Muscle of arm (tissue), 1 donor: ENCODE measurements at regions not wholly inside any gene's neighbourhood (a gene's known extent, or its start where the extent isn't known, plus 50 kb on each side); places are given as distances from the start of the nearest gene placed in this dataset.
"Not testable (repeated sequence)": the region's sequence is repeated elsewhere in the genome, so short reads cannot be mapped to it uniquely, and the experiment has no call there.

Experiments used
- DNase-seq: peaks from one replicate; pipeline ENCODE4 v3.0.0-alpha.2; 2013

- DNase-seq, result no peak
Observed at GRCh38 chr2:133840761-133841160, 272.5 kb upstream of the NCKAP5 start.

- peak; percentile 78 for DNase-seq
Observed at GRCh38 chr2:133841900-133842299, 273.6 kb upstream of the NCKAP5 start.

GRCh38 chr2:133842446-133842845 is 274.2 kb upstream of the NCKAP5 start:
- DNase-seq, result no peak

- no peak for DNase-seq
Observed at GRCh38 chr2:133843091-133843490, 274.8 kb upstream of the NCKAP5 start.

- no peak for DNase-seq
Observed at GRCh38 chr2:133843551-133843950, 275.3 kb upstream of the NCKAP5 start.

- peak; percentile 80 for DNase-seq
Observed at GRCh38 chr2:133844214-133844892, 276.1 kb upstream of the NCKAP5 start.

GRCh38 chr2:133846476-133846875 is 278.2 kb upstream of the NCKAP5 start:
- no peak for DNase-seq

GRCh38 chr2:133847591-133847990 is 279.3 kb upstream of the NCKAP5 start:
- DNase-seq, result no peak

- peak; percentile 39 for DNase-seq
Observed at GRCh38 chr2:133848111-133848649, 279.9 kb upstream of the NCKAP5 start.

GRCh38 chr2:133849341-133849740 is 281.1 kb upstream of the NCKAP5 start:
- DNase-seq, result no peak

GRCh38 chr2:133854603-133855200 is 286.4 kb upstream of the NCKAP5 start:
- no peak for DNase-seq

GRCh38 chr2:133855526-133855925 is 287.3 kb upstream of the NCKAP5 start:
- no peak for DNase-seq

- DNase-seq, result no peak
Observed at GRCh38 chr2:133856678-133857077, 288.4 kb upstream of the NCKAP5 start.

- no peak for DNase-seq
Observed at GRCh38 chr2:133859578-133859977, 291.3 kb upstream of the NCKAP5 start.

GRCh38 chr2:133862400-133862977 is 294.2 kb upstream of the NCKAP5 start:
- no peak for DNase-seq

- no peak for DNase-seq
Observed at GRCh38 chr2:133863106-133863800, 295.0 kb upstream of the NCKAP5 start.

- no peak for DNase-seq
Observed at GRCh38 chr2:133865141-133865540, 296.9 kb upstream of the NCKAP5 start.

GRCh38 chr2:133867166-133867565 is 298.9 kb upstream of the NCKAP5 start:
- DNase-seq, result peak; percentile 26

GRCh38 chr2:133871545-133872209 is 303.4 kb upstream of the NCKAP5 start:
- no peak for DNase-seq

- DNase-seq, result no peak
Observed at GRCh38 chr2:133878326-133878725, 310.1 kb upstream of the NCKAP5 start.

- DNase-seq, result no peak
Observed at GRCh38 chr2:133879703-133880102, 311.4 kb upstream of the NCKAP5 start.

- not testable (repeated sequence) for DNase-seq
Observed at GRCh38 chr2:133882159-133882558, 313.9 kb upstream of the NCKAP5 start.
